ENCODE measurements at regions not wholly inside any gene's neighbourhood (a gene's known extent, or its start where the extent isn't known, plus 50 kb on each side); places are given as distances from the start of the nearest gene placed in this dataset.
"Not testable (repeated sequence)": the region's sequence is repeated elsewhere in the genome, so short reads cannot be mapped to it uniquely, and the experiment has no call there.

DNA sequence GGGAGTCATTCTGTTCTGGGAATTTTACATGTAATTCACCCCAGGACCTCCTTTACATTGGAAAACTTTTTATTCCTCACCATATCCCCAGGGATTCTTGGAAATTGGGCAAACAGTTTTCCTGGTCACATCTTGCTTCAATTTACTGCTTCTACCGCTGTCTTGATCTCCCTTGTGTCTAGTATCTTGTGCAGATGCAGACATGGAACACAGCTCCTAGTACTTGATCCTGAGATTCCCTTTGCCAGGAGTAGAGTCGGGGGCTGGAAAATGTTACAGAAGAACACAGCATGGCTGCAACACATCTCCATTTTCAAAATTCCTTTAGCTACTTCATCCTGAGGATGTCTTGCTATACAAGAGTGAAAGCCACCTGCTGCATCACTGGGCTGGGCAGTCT is 472.8 kb downstream of the PLCL1 start:
- intact Hi-C loops (cut with DNase I; ENCODE audit: low total_unique reads): no loop called here
- in situ Hi-C loops (cut with MboI; ENCODE audit: low sequenced_read_pairs in 4 of 4): loop anchor here in 1 of 4 donors (25.0 kb wide), 1 partner anchor 465 kb away; the partner anchor contains the start of gene PLCL1

GRCh38 chr2:198273660-198274059 is 469.3 kb downstream of the PLCL1 start:
- Histone ChIP-seq H3K4me3 (no peak overlapping the region), H3K9me3 (no peaks in the 10 kb centered on the region), H3K27ac (no peak overlapping the region), H3K4me1 (no peaks in the 10 kb centered on the region), H3K27me3 (no peaks in the 10 kb centered on the region), H3K36me3 (no peaks in the 10 kb centered on the region)
- in situ Hi-C loops (cut with MboI; ENCODE audit: low sequenced_read_pairs in 4 of 4) (no loop called here), intact Hi-C loops (cut with DNase I; ENCODE audit: low total_unique reads) (no loop called here)
- TF ChIP-seq, protein P1, sequence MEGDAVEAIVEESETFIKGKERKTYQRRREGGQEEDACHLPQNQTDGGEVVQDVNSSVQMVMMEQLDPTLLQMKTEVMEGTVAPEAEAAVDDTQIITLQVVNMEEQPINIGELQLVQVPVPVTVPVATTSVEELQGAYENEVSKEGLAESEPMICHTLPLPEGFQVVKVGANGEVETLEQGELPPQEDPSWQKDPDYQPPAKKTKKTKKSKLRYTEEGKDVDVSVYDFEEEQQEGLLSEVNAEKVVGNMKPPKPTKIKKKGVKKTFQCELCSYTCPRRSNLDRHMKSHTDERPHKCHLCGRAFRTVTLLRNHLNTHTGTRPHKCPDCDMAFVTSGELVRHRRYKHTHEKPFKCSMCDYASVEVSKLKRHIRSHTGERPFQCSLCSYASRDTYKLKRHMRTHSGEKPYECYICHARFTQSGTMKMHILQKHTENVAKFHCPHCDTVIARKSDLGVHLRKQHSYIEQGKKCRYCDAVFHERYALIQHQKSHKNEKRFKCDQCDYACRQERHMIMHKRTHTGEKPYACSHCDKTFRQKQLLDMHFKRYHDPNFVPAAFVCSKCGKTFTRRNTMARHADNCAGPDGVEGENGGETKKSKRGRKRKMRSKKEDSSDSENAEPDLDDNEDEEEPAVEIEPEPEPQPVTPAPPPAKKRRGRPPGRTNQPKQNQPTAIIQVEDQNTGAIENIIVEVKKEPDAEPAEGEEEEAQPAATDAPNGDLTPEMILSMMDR (IDR thresholded peaks at IDR 0.05 in 4 of 5, conservative IDR thresholded peaks at IDR 0.05 in 1 of 5): no peak
- TF ChIP-seq POLR2A (IDR thresholded peaks at IDR 0.05): no peak
- no peak for DNase-seq
- no peak for ATAC-seq

More for the DNA sequence above, 472.8 kb downstream of the PLCL1 start:
- ATAC-seq (no peak), DNase-seq (no peak)
- Histone ChIP-seq H3K27me3 (no peaks in the 10 kb centered on the region), H3K36me3 (no peaks in the 10 kb centered on the region), H3K4me1 (no peaks in the 10 kb centered on the region), H3K9me3 (no peaks in the 10 kb centered on the region), H3K27ac (no peak overlapping the region), H3K4me3 (no peak overlapping the region)
- TF ChIP-seq, protein P1 (IDR thresholded peaks at IDR 0.05 in 4 of 5, conservative IDR thresholded peaks at IDR 0.05 in 1 of 5): no peak
- no peak for TF ChIP-seq POLR2A (IDR thresholded peaks at IDR 0.05)

GRCh38 chr2:198270157-198270556 is 465.8 kb downstream of the PLCL1 start:
- H3K27ac ChIP-seq; H3K27me3 ChIP-seq; in situ Hi-C loops (cut with MboI; ENCODE audit: low sequenced_read_pairs in 4 of 4); H3K36me3 ChIP-seq; H3K4me3 ChIP-seq; H3K4me1 ChIP-seq; DNase-seq; ATAC-seq; intact Hi-C loops (cut with DNase I; ENCODE audit: low total_unique reads); H3K9me3 ChIP-seq: not testable (repeated sequence)

DNA sequence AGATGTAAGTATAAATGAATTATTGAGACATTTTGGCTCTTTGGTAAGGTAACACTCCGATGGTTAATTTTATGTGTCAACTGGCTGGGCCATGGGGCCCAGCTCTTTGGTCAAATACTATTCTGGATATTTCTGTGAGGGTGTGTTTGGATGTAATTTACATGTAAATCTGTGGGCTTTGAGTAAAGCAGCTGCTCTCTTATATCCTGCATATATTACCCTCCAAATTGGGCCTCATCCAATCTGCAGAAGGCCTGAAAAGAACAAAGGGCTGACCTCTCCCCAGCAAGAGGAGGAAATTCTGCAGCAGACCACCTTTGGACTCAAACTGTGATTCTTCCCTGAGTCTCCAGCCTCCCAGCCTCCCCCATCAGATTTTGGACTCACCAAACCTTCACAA is 464.1 kb downstream of the PLCL1 start:
- DNase-seq: no peak
- no peak for ATAC-seq
- no peaks in the 10 kb centered on the region for H3K4me1 ChIP-seq
- no peak overlapping the region for H3K4me3 ChIP-seq
- H3K27me3 ChIP-seq: no peaks in the 10 kb centered on the region
- H3K9me3 ChIP-seq: no peaks in the 10 kb centered on the region
- intact Hi-C loops (cut with DNase I; ENCODE audit: low total_unique reads): no loop called here
- TF ChIP-seq, protein P1 (IDR thresholded peaks at IDR 0.05 in 4 of 5, conservative IDR thresholded peaks at IDR 0.05 in 1 of 5): no peak
- no peak for TF ChIP-seq POLR2A (IDR thresholded peaks at IDR 0.05)
- no peak overlapping the region for H3K27ac ChIP-seq
- H3K36me3 ChIP-seq: no peaks in the 10 kb centered on the region
- in situ Hi-C loops (cut with MboI; ENCODE audit: low sequenced_read_pairs in 4 of 4): no loop called here

DNA sequence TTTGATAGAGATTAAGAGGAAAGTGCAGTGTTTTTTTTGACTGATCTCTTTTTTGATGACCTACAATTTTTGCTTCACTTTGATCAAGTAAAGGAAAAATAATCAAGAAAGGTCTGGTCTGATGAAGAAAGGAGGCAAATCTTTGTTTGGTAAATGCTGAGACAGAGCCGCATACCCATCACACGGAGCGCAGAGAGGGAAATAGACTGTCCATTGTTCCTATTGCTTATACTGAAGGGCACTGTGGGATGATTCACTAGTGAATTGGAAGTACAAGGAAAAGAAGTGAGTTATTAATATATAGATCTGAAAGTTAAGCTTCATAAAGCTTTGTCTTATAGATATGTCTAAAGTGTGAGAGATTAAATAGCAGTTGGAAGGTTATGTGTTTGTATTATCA is 455.1 kb downstream of the PLCL1 start:
- ATAC-seq: no peak
- Histone ChIP-seq H3K36me3 (no peaks in the 10 kb centered on the region), H3K27me3 (no peaks in the 10 kb centered on the region), H3K4me1 (no peaks in the 10 kb centered on the region), H3K4me3 (no peak overlapping the region), H3K9me3 (no peaks in the 10 kb centered on the region), H3K27ac (no peak overlapping the region)
- TF ChIP-seq, protein P1 (IDR thresholded peaks at IDR 0.05 in 4 of 5, conservative IDR thresholded peaks at IDR 0.05 in 1 of 5): no peak
- no peak for TF ChIP-seq POLR2A (IDR thresholded peaks at IDR 0.05)
- in situ Hi-C loops (cut with MboI; ENCODE audit: low sequenced_read_pairs in 4 of 4): no loop called here
- no peak for DNase-seq
- intact Hi-C loops (cut with DNase I; ENCODE audit: low total_unique reads): no loop called here

Measured in gastrocnemius medialis (tissue), 4 donors.